Karpas-422 (cell line): ENCODE measurements at regions not wholly inside any gene's neighbourhood (a gene's known extent, or its start where the extent isn't known, plus 50 kb on each side); places are given as distances from the start of the nearest gene placed in this dataset.
"Not testable (repeated sequence)": the region's sequence is repeated elsewhere in the genome, so short reads cannot be mapped to it uniquely, and the experiment has no call there.

Source experiments
- DNase-seq: peaks from one replicate; pipeline ENCODE4 v3.0.0-alpha.2; 2015
- H2AFZ ChIP-seq: fragments of 200-600 bp; sonication (generic); 2 replicates; pipeline ENCODE4 v1.6.1; 2014; ENCODE audit warnings: antibody characterized with exemption, low read length, mixed read lengths
- H3K27ac ChIP-seq: fragments of 200-600 bp; sonication (generic); 2 replicates; pipeline ENCODE4 v1.5.1; 2014; ENCODE audit warnings: mild to moderate bottlenecking, low read length, moderate library complexity
- H3K27me3 ChIP-seq: fragments of 200-600 bp; sonication (generic); 2 replicates; pipeline ENCODE4 v1.6.1; 2014; ENCODE audit warnings: low read length, mixed read lengths
- H3K36me3 ChIP-seq: fragments of 200-600 bp; sonication (generic); 2 replicates; pipeline ENCODE4 v1.6.1; 2014; ENCODE audit warnings: low read length, mixed read lengths; ENCODE audit not compliant: insufficient read depth
- H3K4me1 ChIP-seq: fragments of 200-600 bp; sonication (generic); 2 replicates; pipeline ENCODE4 v1.6.1; 2014; ENCODE audit warnings: mild to moderate bottlenecking, low read length, mixed read lengths
- H3K4me2 ChIP-seq: fragments of 200-600 bp; sonication (generic); 2 replicates; pipeline ENCODE4 v1.6.1; 2014; ENCODE audit warnings: low read length, low read depth, mild to moderate bottlenecking; ENCODE audit not compliant: poor library complexity, severe bottlenecking
- H3K4me3 ChIP-seq: fragments of 200-600 bp; sonication (generic); 2 replicates; pipeline ENCODE4 v1.5.1; 2014; ENCODE audit warnings: mild to moderate bottlenecking, antibody characterized with exemption, low read length, mixed read lengths
- H3K79me2 ChIP-seq: fragments of 200-600 bp; sonication (generic); 2 replicates; pipeline ENCODE4 v1.6.1; 2014; ENCODE audit warnings: mild to moderate bottlenecking, low read length, mixed read lengths
- H3K9ac ChIP-seq: fragments of 200-600 bp; sonication (generic); 2 replicates; pipeline ENCODE4 v1.6.0; 2014; ENCODE audit warnings: low read length
- H3K9me2 ChIP-seq: fragments of 200-600 bp; sonication (generic), shearing (Covaris generic); replicated peaks from 2 replicates; pipeline ENCODE4 v1.6.0; 2014; ENCODE audit warnings: mild to moderate bottlenecking, low read length, moderate library complexity; ENCODE audit not compliant: insufficient read depth
- H3K9me3 ChIP-seq: fragments of 300-700, 200-600 bp; sonication (generic); 2 replicates; pipeline ENCODE4 v1.6.1; 2014; ENCODE audit warnings: low read length, mixed read lengths
- H4K20me1 ChIP-seq: fragments of 200-600 bp; sonication (generic); 2 replicates; pipeline ENCODE4 v1.6.1; 2014; ENCODE audit warnings: mild to moderate bottlenecking, antibody characterized with exemption, low read length, low read depth; ENCODE audit not compliant: insufficient read depth

- Histone ChIP-seq H3K4me1 (no peaks in the 10 kb centered on the region), H3K4me3 (no peak overlapping the region), H4K20me1 (no peaks in the 10 kb centered on the region), H2AFZ (no peak overlapping the region), H3K36me3 (no peaks in the 10 kb centered on the region), H3K9ac (no peak overlapping the region), H3K79me2 (no peaks in the 10 kb centered on the region), H3K9me3 (no peaks in the 10 kb centered on the region), H3K4me2 (no peak overlapping the region), H3K9me2 (no peaks in the 10 kb centered on the region), H3K27me3 (no peaks in the 10 kb centered on the region), H3K27ac (no peak overlapping the region)
- DNase-seq, result no peak
Observed at GRCh38 chr4:100929135-100929534, 411.3 kb upstream of the EMCN start.

DNA sequence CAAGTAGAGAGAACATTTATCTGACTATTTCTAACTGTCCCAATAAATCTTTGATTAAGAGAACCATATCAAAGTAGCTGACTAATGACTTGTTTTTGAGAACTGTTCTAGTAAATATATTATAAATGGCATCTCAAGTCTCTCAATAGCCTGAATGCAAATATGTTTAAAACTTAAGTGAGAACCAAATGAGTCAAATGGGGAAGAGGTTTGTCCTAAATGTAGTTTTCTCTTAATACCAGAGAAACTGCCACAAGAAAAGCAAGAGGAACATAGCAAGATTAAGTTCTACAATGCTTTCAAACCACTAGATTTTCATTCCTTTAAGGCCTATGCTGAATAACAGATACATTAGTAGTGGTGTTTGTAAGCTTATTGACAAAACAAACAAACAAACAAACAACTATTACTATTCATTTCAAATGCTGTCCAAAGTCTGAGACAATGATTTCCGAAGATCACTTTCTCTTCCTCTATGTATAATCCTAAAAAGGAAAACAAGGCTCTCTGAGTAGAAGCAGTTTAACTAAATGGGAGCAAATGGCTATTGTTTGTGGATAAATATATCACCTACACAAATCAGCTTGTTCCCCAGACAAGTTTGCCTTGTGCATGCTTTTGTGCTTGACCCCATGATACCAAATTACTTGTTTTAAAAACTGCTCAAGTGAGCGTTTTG lies 408.4 kb upstream of the EMCN start:
- Histone ChIP-seq H3K27ac (no peak overlapping the region), H3K79me2 (no peaks in the 10 kb centered on the region), H3K9ac (no peak overlapping the region), H2AFZ (no peak overlapping the region), H3K4me1 (no peaks in the 10 kb centered on the region), H3K9me3 (no peaks in the 10 kb centered on the region), H3K4me2 (no peak overlapping the region), H4K20me1 (no peaks in the 10 kb centered on the region), H3K36me3 (no peaks in the 10 kb centered on the region), H3K27me3 (no peaks in the 10 kb centered on the region), H3K4me3 (no peak overlapping the region), H3K9me2 (no peaks in the 10 kb centered on the region)
- no peak for DNase-seq

- Histone ChIP-seq H3K27ac (no peak overlapping the region), H3K27me3 (no peaks in the 10 kb centered on the region), H4K20me1 (no peaks in the 10 kb centered on the region), H3K79me2 (no peaks in the 10 kb centered on the region), H3K4me1 (no peaks in the 10 kb centered on the region), H3K4me3 (no peak overlapping the region), H3K9me3 (no peaks in the 10 kb centered on the region), H3K4me2 (no peak overlapping the region), H2AFZ (no peak overlapping the region), H3K9me2 (no peaks in the 10 kb centered on the region), H3K9ac (no peak overlapping the region), H3K36me3 (no peaks in the 10 kb centered on the region)
- DNase-seq, result no peak
Observed at GRCh38 chr4:100913685-100914084, 395.9 kb upstream of the EMCN start.

DNA sequence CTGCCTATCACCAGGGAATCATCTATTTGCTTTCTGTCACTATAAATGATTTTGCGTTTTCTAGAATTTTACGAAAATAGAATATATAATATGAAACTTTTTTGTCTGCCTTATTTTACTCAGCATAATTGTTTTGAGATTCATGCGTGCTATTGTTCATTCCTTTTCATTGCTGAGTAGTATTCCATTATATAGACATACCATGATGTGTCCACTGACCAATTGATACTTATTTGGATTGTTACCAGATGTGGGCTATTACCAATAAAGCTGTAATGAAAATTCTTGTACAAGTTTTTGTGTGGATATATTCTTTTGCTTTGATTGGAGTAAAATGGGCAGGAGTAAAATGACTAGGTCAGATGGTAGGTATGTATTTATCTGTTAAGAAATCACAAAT lies 390.7 kb upstream of the EMCN start:
- Histone ChIP-seq H2AFZ (no peak overlapping the region), H3K9ac (no peak overlapping the region), H3K9me3 (no peaks in the 10 kb centered on the region)

DNA sequence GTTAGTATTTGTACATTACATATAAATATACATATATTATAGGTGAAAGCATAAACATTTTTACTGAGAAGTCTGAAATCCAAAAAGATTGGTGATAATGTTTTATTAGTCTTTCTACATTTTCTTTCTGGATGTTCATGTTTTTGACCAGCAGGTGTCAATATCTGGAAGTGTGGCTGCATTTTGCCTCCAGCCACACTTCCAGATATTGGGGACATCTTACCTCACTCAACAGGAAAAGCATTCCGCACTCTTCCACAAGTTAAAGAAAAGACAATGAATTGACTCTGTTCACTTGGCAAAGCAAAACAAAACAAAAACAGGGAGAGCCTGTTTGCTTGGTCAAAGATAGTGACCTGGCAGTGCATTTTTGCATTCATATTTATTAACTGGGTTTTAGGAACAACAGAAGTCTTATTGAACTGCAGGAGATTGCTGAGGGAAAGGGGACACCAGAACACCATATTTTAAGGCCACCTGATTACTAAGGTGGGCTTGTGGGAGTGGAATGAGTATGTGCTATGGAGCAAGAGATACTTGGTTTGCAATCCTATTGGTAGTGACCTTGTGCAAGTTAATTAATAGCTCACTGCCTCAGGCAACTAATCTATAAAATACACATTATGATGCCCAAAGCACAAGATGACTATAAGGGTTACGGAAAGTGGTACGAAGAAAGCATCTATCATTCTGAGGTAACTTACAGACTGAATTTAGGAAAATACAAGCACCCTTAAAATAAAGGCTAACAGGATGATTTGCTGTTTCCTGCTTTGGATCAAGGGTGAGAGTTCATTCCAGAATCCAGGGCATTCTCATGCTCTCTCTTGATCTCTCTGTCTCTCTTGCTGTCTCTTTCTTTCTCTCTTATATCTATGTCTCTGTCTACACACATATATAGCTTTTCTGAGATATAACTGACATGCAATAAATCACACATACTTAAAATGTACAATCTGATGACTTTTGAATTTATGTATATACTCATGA lies 389.9 kb upstream of the EMCN start:
- Histone ChIP-seq H3K9ac (no peak overlapping the region), H2AFZ (no peak overlapping the region), H3K27ac (no peak overlapping the region), H3K27me3 (no peaks in the 10 kb centered on the region), H3K4me2 (no peak overlapping the region), H3K4me1 (no peaks in the 10 kb centered on the region), H3K9me3 (no peaks in the 10 kb centered on the region), H4K20me1 (no peaks in the 10 kb centered on the region), H3K79me2 (no peaks in the 10 kb centered on the region), H3K4me3 (no peak overlapping the region), H3K9me2 (no peaks in the 10 kb centered on the region), H3K36me3 (no peaks in the 10 kb centered on the region)
- DNase-seq, result no peak

More for the DNA sequence above, 390.7 kb upstream of the EMCN start:
- DNase-seq, result no peak
- no peaks in the 10 kb centered on the region for H3K36me3 ChIP-seq
- no peak overlapping the region for H3K27ac ChIP-seq
- H3K79me2 ChIP-seq, result no peaks in the 10 kb centered on the region
- no peak overlapping the region for H3K4me3 ChIP-seq
- H3K4me1 ChIP-seq, result no peaks in the 10 kb centered on the region
- no peaks in the 10 kb centered on the region for H3K27me3 ChIP-seq
- H4K20me1 ChIP-seq, result no peaks in the 10 kb centered on the region
- no peaks in the 10 kb centered on the region for H3K9me2 ChIP-seq
- no peak overlapping the region for H3K4me2 ChIP-seq

DNA sequence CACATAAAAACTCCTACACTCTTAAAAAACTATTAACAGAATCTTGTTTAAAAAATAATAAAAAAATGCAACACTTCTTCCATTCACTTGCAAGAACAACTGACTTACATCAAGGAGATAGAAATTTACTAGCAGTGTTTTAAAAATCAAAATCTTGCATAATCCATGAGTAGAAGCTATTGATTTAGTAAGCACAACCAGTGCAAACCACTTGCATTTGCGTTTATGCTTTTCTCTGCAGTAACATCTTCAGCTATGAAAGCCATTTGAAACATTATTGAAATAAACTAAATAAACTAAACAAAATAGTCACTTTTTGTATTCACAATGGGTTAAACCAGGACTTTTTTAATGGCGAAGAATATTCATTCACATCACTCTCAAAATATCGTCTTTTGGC lies 389.2 kb upstream of the EMCN start:
- no peak overlapping the region for H3K4me2 ChIP-seq
- DNase-seq, result no peak
- H4K20me1 ChIP-seq, result no peaks in the 10 kb centered on the region
- no peak overlapping the region for H2AFZ ChIP-seq
- no peak overlapping the region for H3K27ac ChIP-seq
- H3K79me2 ChIP-seq, result no peaks in the 10 kb centered on the region
- no peaks in the 10 kb centered on the region for H3K9me3 ChIP-seq
- no peaks in the 10 kb centered on the region for H3K4me1 ChIP-seq
- H3K9me2 ChIP-seq, result no peaks in the 10 kb centered on the region
- no peak overlapping the region for H3K4me3 ChIP-seq
- no peaks in the 10 kb centered on the region for H3K27me3 ChIP-seq
- H3K9ac ChIP-seq, result no peak overlapping the region
- H3K36me3 ChIP-seq, result no peaks in the 10 kb centered on the region

DNA sequence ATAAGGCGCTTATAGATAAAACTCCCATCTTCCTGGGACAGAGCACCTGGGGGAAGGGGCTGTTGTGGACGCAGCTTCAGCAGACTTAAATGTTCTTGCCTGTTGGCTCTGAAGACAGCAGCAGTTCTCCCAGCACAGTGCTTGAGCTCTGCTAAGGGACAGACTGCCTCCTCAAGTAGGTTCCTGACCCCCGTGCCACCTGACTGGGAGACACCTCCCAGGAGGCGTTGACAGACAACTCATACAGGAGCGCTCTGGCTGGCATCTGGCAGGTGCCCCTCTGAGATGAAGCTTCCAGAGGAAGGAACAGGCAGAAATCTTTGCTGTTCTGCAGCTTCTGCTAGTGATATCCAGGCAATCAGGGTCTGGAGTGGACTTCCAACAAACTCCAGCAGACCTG lies 383.1 kb upstream of the EMCN start:
- not testable (repeated sequence) for H2AFZ ChIP-seq, H3K79me2 ChIP-seq, H3K27ac ChIP-seq, H3K4me3 ChIP-seq, H3K27me3 ChIP-seq, H3K36me3 ChIP-seq, H3K9ac ChIP-seq, DNase-seq, H3K9me2 ChIP-seq, H4K20me1 ChIP-seq, H3K4me2 ChIP-seq, H3K4me1 ChIP-seq, H3K9me3 ChIP-seq

- no peaks in the 10 kb centered on the region for H3K9me2 ChIP-seq
- no peak for DNase-seq
- H4K20me1 ChIP-seq, result no peaks in the 10 kb centered on the region
Observed at GRCh38 chr4:100900134-100900533, 382.3 kb upstream of the EMCN start.

More at GRCh38 chr4:100900134-100900533, 382.3 kb upstream of the EMCN start:
- H2AFZ ChIP-seq, result no peak overlapping the region
- no peak overlapping the region for H3K9ac ChIP-seq
- H3K79me2 ChIP-seq, result no peaks in the 10 kb centered on the region
- no peak overlapping the region for H3K4me3 ChIP-seq
- no peak overlapping the region for H3K27ac ChIP-seq
- H3K9me3 ChIP-seq, result no peaks in the 10 kb centered on the region
- H3K36me3 ChIP-seq, result no peaks in the 10 kb centered on the region
- no peak overlapping the region for H3K4me2 ChIP-seq
- H3K4me1 ChIP-seq, result no peaks in the 10 kb centered on the region
- no peaks in the 10 kb centered on the region for H3K27me3 ChIP-seq
